T follicular helper cell (primary cell): ENCODE measurements at regions not wholly inside any gene's neighbourhood (a gene's known extent, or its start where the extent isn't known, plus 50 kb on each side); places are given as distances from the start of the nearest gene placed in this dataset.

Experiments used
- DNase-seq: peaks from one replicate; pipeline ENCODE4 v3.0.0-alpha.2; 2020; ENCODE audit warnings: low read depth

GRCh38 chr6:14431385-14432330, 314.1 kb downstream of the CD83 start:
- no peak for DNase-seq

GRCh38 chr6:14434916-14435690, 317.5 kb downstream of the CD83 start:
- no peak for DNase-seq

GRCh38 chr6:14436592-14437132, 319.1 kb downstream of the CD83 start:
- no peak for DNase-seq

- DNase-seq, result no peak
Measured at GRCh38 chr6:14439419-14439818, 321.8 kb downstream of the CD83 start.

- DNase-seq, result no peak
Measured at GRCh38 chr6:14440215-14440910, 322.8 kb downstream of the CD83 start.

GRCh38 chr6:14440940-14441781, 323.6 kb downstream of the CD83 start:
- DNase-seq, result no peak

- DNase-seq, result no peak
Measured at GRCh38 chr6:14442242-14442641, 324.7 kb downstream of the CD83 start.

GRCh38 chr6:14443629-14444268, 326.2 kb downstream of the CD83 start:
- DNase-seq, result no peak

GRCh38 chr6:14444295-14444972, 326.9 kb downstream of the CD83 start:
- DNase-seq, result no peak

GRCh38 chr6:14447240-14447639, 329.7 kb downstream of the CD83 start:
- no peak for DNase-seq

- no peak for DNase-seq
Measured at GRCh38 chr6:14448246-14448645, 330.7 kb downstream of the CD83 start.

- DNase-seq, result no peak
Measured at GRCh38 chr6:14450133-14450504, 332.5 kb downstream of the CD83 start.

- DNase-seq, result no peak
Measured at GRCh38 chr6:14450578-14450977, 333.0 kb downstream of the CD83 start.

GRCh38 chr6:14451594-14452374, 334.2 kb downstream of the CD83 start:
- no peak for DNase-seq

GRCh38 chr6:14452567-14453527, 335.3 kb downstream of the CD83 start:
- no peak for DNase-seq

- DNase-seq, result no peak
Measured at GRCh38 chr6:14453712-14454472, 336.3 kb downstream of the CD83 start.

GRCh38 chr6:14454473-14454775, 336.9 kb downstream of the CD83 start:
- no peak for DNase-seq

- no peak for DNase-seq
Measured at GRCh38 chr6:14455427-14455826, 337.9 kb downstream of the CD83 start.
